Stomach (tissue), 8 donors: ENCODE measurements at regions not wholly inside any gene's neighbourhood (a gene's known extent, or its start where the extent isn't known, plus 50 kb on each side); places are given as distances from the start of the nearest gene placed in this dataset.

ENCODE experiments used
- DNase-seq, 2 donors: peaks; one replicate each; pipeline versions ENCODE4 v3.0.0 to v3.0.0-alpha.2; 2013 to 2019
- H3K27ac ChIP-seq, 5 donors: fragments of 200-600 bp in 4 of 5; sonication (generic) in 4 of 5; one replicate each; pipeline ENCODE4 v1.5.1; 2013 to 2019; ENCODE audit warnings: mild to moderate bottlenecking in 1 of 5, moderate library complexity in 1 of 5
- H3K27me3 ChIP-seq, 3 donors: fragments of 200-600 bp; sonication (generic); one replicate each; pipeline ENCODE4 v1.5.1; 2017 to 2019; ENCODE audit warnings: mixed run types in 1 of 3
- H3K36me3 ChIP-seq, 4 donors: fragments of 200-600 bp; sonication (generic); 1 replicate in 3 of 4; 2 replicates in 1 of 4; pipeline ENCODE4 v1.5.1; 2016 to 2019
- H3K4me1 ChIP-seq, 4 donors: fragments of 200-600 bp; sonication (generic); one replicate each; pipeline ENCODE4 v1.5.1; 2016 to 2019
- H3K4me3 ChIP-seq, 4 donors: fragments of 200-600 bp; sonication (generic) in 3 of 4; one replicate each; pipeline ENCODE4 v1.5.1; 2016 to 2019; ENCODE audit warnings: mild to moderate bottlenecking in 1 of 4
- H3K9me3 ChIP-seq, 4 donors: fragments of 200-600 bp; sonication (generic); one replicate each; pipeline ENCODE4 v1.5.1; 2016 to 2019
- EP300 ChIP-seq: sonication (generic); formaldehyde crosslinking; IDR thresholded peaks from one replicate; pipeline ENCODE4 v1.6.1; 2017; ENCODE audit warnings: antibody characterized with exemption
- POLR2A ChIP-seq, 4 donors: fragments of 450-650 bp; IDR thresholded peaks; one replicate each; pipeline ENCODE4 v1.6.1; 2016; ENCODE audit warnings: antibody characterized with exemption in 4 of 4, control low read depth in 2 of 4, mild to moderate bottlenecking in 1 of 4, moderate library complexity in 1 of 4
- POLR2AphosphoS5 ChIP-seq, 3 donors: sonication (generic); formaldehyde crosslinking; IDR thresholded peaks; one replicate each; pipeline ENCODE4 v1.6.1; 2016; ENCODE audit warnings: antibody characterized with exemption in 3 of 3
- WGBS, 5 donors: extraction: QIAGEN DNeasy Blood & Tissue Kit in 3 of 5; methylation state at CpG; one replicate each; pipeline versions ENCODE4 v1.1.5 to v1.1.7; 2013 to 2018; 5-methylcytosine and 5-hydroxymethylcytosine counted together
- intact Hi-C: fragments of 100-400 bp; cut with DNase I; formaldehyde crosslinking; loops from one replicate; pipeline ENCODE4 v1.15.1; 2023; ENCODE audit warnings: low total_unique reads
- TF ChIP-seq, protein P1 (sequence below), 7 experiments: fragments of 450-650 bp in 4 of 7; fragments of 200-600 bp in 3 of 7; sonication (generic) in 3 of 7; IDR thresholded peaks; one replicate each; pipeline ENCODE4 v1.5.1; 2016 to 2019; ENCODE audit warnings: antibody characterized with exemption in 7 of 7, control low read depth in 2 of 7, mild to moderate bottlenecking in 1 of 7
- donor health status: healthy with polysubstance abuse.
- donor health status: Bipolar disorder and iron deficiency.
- donor health status: healthy.

DNA sequence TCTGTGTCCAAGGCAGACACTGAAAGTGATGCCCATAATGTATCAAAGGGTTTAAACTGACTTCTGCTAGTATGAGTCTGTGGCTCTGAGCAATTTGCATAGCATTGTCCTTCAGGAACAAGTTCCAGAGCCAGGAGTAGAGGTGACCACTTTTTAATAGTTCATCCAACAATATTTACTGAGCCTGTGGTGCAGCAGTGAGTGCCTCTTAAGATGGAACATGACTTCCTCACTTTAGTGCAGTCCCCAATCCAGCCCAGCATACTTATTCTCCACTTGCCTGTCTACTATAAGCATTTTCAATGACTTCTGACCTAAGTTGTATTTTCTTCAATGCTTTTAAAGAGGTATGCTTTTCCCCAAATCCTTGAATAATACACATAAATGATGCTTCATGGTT is 611.3 kb downstream of the MED13L start:
- H3K4me3 ChIP-seq: no peak overlapping the region
- no peaks in the 10 kb centered on the region for H3K27me3 ChIP-seq
- TF ChIP-seq, protein P1, sequence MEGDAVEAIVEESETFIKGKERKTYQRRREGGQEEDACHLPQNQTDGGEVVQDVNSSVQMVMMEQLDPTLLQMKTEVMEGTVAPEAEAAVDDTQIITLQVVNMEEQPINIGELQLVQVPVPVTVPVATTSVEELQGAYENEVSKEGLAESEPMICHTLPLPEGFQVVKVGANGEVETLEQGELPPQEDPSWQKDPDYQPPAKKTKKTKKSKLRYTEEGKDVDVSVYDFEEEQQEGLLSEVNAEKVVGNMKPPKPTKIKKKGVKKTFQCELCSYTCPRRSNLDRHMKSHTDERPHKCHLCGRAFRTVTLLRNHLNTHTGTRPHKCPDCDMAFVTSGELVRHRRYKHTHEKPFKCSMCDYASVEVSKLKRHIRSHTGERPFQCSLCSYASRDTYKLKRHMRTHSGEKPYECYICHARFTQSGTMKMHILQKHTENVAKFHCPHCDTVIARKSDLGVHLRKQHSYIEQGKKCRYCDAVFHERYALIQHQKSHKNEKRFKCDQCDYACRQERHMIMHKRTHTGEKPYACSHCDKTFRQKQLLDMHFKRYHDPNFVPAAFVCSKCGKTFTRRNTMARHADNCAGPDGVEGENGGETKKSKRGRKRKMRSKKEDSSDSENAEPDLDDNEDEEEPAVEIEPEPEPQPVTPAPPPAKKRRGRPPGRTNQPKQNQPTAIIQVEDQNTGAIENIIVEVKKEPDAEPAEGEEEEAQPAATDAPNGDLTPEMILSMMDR (IDR thresholded peaks at IDR 0.05): no peak
- TF ChIP-seq POLR2A (IDR thresholded peaks at IDR 0.05) (no peak), EP300 (no peak), POLR2AphosphoS5 (IDR thresholded peaks at IDR 0.05) (no peak)
- no peaks in the 10 kb centered on the region for H3K36me3 ChIP-seq
- H3K4me1 ChIP-seq: peaks cover 0 to 2% (median 0%) of the 10 kb centered on the region in 4 donors
- no peak overlapping the region for H3K27ac ChIP-seq
- intact Hi-C loops: no loop called here
- no peaks in the 10 kb centered on the region for H3K9me3 ChIP-seq
- no peak for DNase-seq

DNA sequence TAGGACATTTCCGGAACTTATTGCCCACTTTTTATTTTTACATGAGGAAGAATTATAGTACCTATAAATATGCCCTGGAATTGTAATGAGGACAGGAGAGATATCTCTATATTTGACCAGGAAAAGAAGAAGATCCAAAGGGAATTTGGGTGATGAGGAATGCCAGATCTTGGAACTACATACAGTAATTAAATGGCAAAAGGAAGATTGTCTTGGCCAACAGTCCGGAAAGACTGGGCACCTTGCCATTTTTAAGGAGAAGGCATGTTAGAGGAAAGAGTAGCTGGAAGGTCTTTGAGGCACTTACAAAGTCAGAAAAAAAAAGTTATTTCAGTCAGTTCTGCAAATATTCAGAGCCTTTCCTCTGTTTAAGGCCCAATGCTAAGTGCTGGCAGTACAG is 616.4 kb downstream of the MED13L start:
- Histone ChIP-seq H3K4me3 (no peak overlapping the region), H3K27me3 (no peaks in the 10 kb centered on the region), H3K9me3 (no peaks in the 10 kb centered on the region), H3K36me3 (no peaks in the 10 kb centered on the region), H3K27ac (peak overlapping the region in 3 of 5 donors; percentile 9 to 31 (median 22)), H3K4me1 (peaks cover 0 to 8% (median 0%) of the 10 kb centered on the region in 4 donors)
- intact Hi-C loops: no loop called here
- no peak for TF ChIP-seq EP300
- TF ChIP-seq, protein P1 (IDR thresholded peaks at IDR 0.05): no peak
- no peak for TF ChIP-seq POLR2A (IDR thresholded peaks at IDR 0.05)
- no peak for TF ChIP-seq POLR2AphosphoS5 (IDR thresholded peaks at IDR 0.05)
- DNase-seq: peak; percentile 29 to 57
- 41 to 56% (median 50%) methylated on average over 2 of the region's 2 CpGs for WGBS, 5 donors

DNA sequence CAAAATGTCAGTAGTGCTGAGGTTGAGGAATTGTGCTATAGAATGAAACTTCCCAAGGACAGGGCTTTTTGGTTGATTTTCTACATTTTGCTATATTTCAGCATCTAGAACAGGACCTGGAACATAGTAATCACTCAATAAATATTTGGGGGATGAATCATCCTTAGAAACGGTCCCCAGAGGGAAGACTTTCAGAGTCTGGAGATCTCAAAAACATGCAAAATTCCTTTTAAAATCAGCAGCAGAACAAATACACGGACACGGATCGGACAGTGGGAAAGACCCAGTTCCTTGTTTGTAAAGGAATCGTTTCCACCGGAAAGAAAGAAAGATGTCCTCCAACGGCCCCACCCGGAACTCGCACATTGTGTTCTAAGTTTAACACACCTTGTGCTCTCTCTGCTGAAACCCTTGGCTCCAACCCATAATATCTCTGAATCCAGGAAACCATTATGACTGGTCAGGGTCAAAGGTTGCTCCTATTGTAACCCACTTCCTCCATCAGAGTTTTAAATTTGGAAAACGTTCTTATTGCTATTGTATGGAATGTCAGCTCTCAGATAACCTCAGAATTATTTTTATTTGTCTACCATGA is 617.2 kb downstream of the MED13L start:
- Histone ChIP-seq H3K36me3 (no peaks in the 10 kb centered on the region), H3K4me3 (no peak overlapping the region), H3K4me1 (peaks cover 0 to 8% (median 0%) of the 10 kb centered on the region in 4 donors), H3K9me3 (no peaks in the 10 kb centered on the region), H3K27me3 (no peaks in the 10 kb centered on the region), H3K27ac (peak overlapping the region in 2 of 5 donors; percentile 9 to 22)
- WGBS, 5 donors: 23 to 31% (median 27%) methylated on average over 10 of the region's 10 CpGs
- TF ChIP-seq EP300 (no peak), POLR2AphosphoS5 (IDR thresholded peaks at IDR 0.05) (peak in 1 of 3 donors; percentile 36), POLR2A (IDR thresholded peaks at IDR 0.05) (no peak)
- TF ChIP-seq, protein P1 (IDR thresholded peaks at IDR 0.05): no peak
- intact Hi-C loops: no loop called here
- peak; percentile 31 to 55 for DNase-seq

GRCh38 chr12:115659422-115659821 is 618.1 kb downstream of the MED13L start:
- Histone ChIP-seq H3K36me3 (no peaks in the 10 kb centered on the region), H3K4me3 (no peak overlapping the region), H3K4me1 (peaks cover 0 to 8% (median 0%) of the 10 kb centered on the region in 4 donors), H3K27me3 (no peaks in the 10 kb centered on the region), H3K27ac (no peak overlapping the region), H3K9me3 (no peaks in the 10 kb centered on the region)
- intact Hi-C loops: no loop called here
- no peak for TF ChIP-seq POLR2A (IDR thresholded peaks at IDR 0.05)
- TF ChIP-seq, protein P1 (IDR thresholded peaks at IDR 0.05): no peak
- no peak for DNase-seq
- 73 to 86% (median 78%) methylated on average over 4 of the region's 4 CpGs for WGBS, 5 donors
